H9 (cell line): ENCODE measurements at regions not wholly inside any gene's neighbourhood (a gene's known extent, or its start where the extent isn't known, plus 50 kb on each side); places are given as distances from the start of the nearest gene placed in this dataset.
"Not testable (repeated sequence)": the region's sequence is repeated elsewhere in the genome, so short reads cannot be mapped to it uniquely, and the experiment has no call there.

ENCODE experiments used
- DNase-seq: peaks from one replicate; pipeline ENCODE4 v3.0.0-alpha.2; 2017
- H2AFZ ChIP-seq: one replicate; pipeline ENCODE4 v1.6.1; 2013; ENCODE audit warnings: mild to moderate bottlenecking, low read length, control low read depth, moderate library complexity
- H2AK5ac ChIP-seq: 2 replicates; pipeline ENCODE4 v1.6.1; 2013; ENCODE audit warnings: low read length, control low read depth, mixed read lengths; ENCODE audit not compliant: insufficient read length
- H2BK120ac ChIP-seq: one replicate; pipeline ENCODE4 v1.6.1; 2013; ENCODE audit warnings: low read depth, mild to moderate bottlenecking, low read length, control low read depth, inconsistent platforms; ENCODE audit not compliant: poor library complexity, severe bottlenecking
- H2BK12ac ChIP-seq: 2 replicates; pipeline ENCODE4 v1.6.1; 2013; ENCODE audit warnings: low read length, control low read depth, mixed read lengths, low read depth; ENCODE audit not compliant: insufficient read length
- H2BK15ac ChIP-seq: 2 replicates; pipeline ENCODE4 v1.6.1; 2013; ENCODE audit warnings: low read depth, low read length, control low read depth
- H2BK20ac ChIP-seq: one replicate; pipeline ENCODE4 v1.6.1; 2013; ENCODE audit warnings: low read depth, mild to moderate bottlenecking, low read length, control low read depth, inconsistent platforms; ENCODE audit not compliant: poor library complexity, severe bottlenecking
- H2BK5ac ChIP-seq: 2 replicates; pipeline ENCODE4 v1.6.1; 2013; ENCODE audit warnings: low read length, control low read depth, mixed read lengths; ENCODE audit not compliant: insufficient read length
- H3K14ac ChIP-seq: 2 replicates; pipeline ENCODE4 v1.6.1; 2013; ENCODE audit warnings: low read length, control low read depth; ENCODE audit not compliant: insufficient read depth
- H3K18ac ChIP-seq: 2 replicates; pipeline ENCODE4 v1.6.1; 2013; ENCODE audit warnings: low read depth, mild to moderate bottlenecking, mixed read lengths, low read length, control low read depth; ENCODE audit not compliant: insufficient read length
- H3K23ac ChIP-seq: 2 replicates; pipeline ENCODE4 v1.6.1; 2013; ENCODE audit warnings: low read length, control low read depth, mixed read lengths, low read depth; ENCODE audit not compliant: insufficient read length
- H3K23me2 ChIP-seq: 2 replicates; pipeline ENCODE4 v1.6.1; 2013; ENCODE audit warnings: low read depth, mild to moderate bottlenecking, mixed read lengths, low read length, control low read depth; ENCODE audit not compliant: insufficient read length, poor library complexity, severe bottlenecking
- H3K27ac ChIP-seq: 2 replicates; pipeline ENCODE4 v1.5.1; 2013; ENCODE audit warnings: low read length, control low read depth, mixed read lengths, low read depth; ENCODE audit not compliant: insufficient read length
- H3K27me3 ChIP-seq: 2 replicates; pipeline ENCODE4 v1.6.1; 2013; ENCODE audit warnings: low read length, control low read depth, inconsistent platforms; ENCODE audit not compliant: insufficient read depth
- H3K4ac ChIP-seq: 2 replicates; pipeline ENCODE4 v1.6.1; 2013; ENCODE audit warnings: low read depth, mild to moderate bottlenecking, control low read depth, inconsistent platforms, low read length, moderate library complexity
- H3K4me1 ChIP-seq: 2 replicates; pipeline ENCODE4 v1.6.1; 2013; ENCODE audit warnings: low read length, control low read depth, inconsistent platforms; ENCODE audit not compliant: insufficient read depth
- H3K4me2 ChIP-seq: 2 replicates; pipeline ENCODE4 v1.6.1; 2013; ENCODE audit warnings: low read length, control low read depth, mixed read lengths; ENCODE audit not compliant: insufficient read length, insufficient read depth
- H3K56ac ChIP-seq: 2 replicates; pipeline ENCODE4 v1.6.1; 2013; ENCODE audit warnings: low read depth, mild to moderate bottlenecking, mixed read lengths, low read length, control low read depth; ENCODE audit not compliant: insufficient read length
- H3K79me1 ChIP-seq: 2 replicates; pipeline ENCODE4 v1.6.1; 2013; ENCODE audit warnings: low read depth, mild to moderate bottlenecking, moderate library complexity, low read length, control low read depth, inconsistent platforms; ENCODE audit not compliant: insufficient read depth, poor library complexity, severe bottlenecking
- H3K79me2 ChIP-seq: 2 replicates; pipeline ENCODE4 v1.6.1; 2013; ENCODE audit warnings: low read length, control low read depth, inconsistent platforms; ENCODE audit not compliant: insufficient read depth
- H3K9ac ChIP-seq: 2 replicates; pipeline ENCODE4 v1.6.1; 2013; ENCODE audit warnings: low read length, control low read depth, mixed read lengths; ENCODE audit not compliant: insufficient read length; ENCODE audit errors: extremely low read depth
- H3K9me3 ChIP-seq: one replicate; pipeline ENCODE4 v1.6.1; 2013; ENCODE audit warnings: low read depth, low read length, inconsistent platforms; ENCODE audit not compliant: control insufficient read depth
- H3T11ph ChIP-seq: one replicate; pipeline ENCODE4 v1.6.1; 2013; ENCODE audit warnings: mild to moderate bottlenecking, low read length, control low read depth, inconsistent platforms
- H4K20me1 ChIP-seq: one replicate; pipeline ENCODE4 v1.6.1; 2013; ENCODE audit not compliant: control insufficient read depth, insufficient read length, insufficient read depth
- H4K5ac ChIP-seq: 2 replicates; pipeline ENCODE4 v1.6.1; 2013; ENCODE audit warnings: low read depth, mild to moderate bottlenecking, mixed read lengths, low read length, control low read depth; ENCODE audit not compliant: insufficient read length
- H4K8ac ChIP-seq: replicated peaks from 2 replicates; pipeline ENCODE4 v1.6.1; 2013; ENCODE audit warnings: low read length, control low read depth, mixed read lengths, low read depth; ENCODE audit not compliant: insufficient read length
- H4K91ac ChIP-seq: 2 replicates; pipeline ENCODE4 v1.6.1; 2013; ENCODE audit warnings: low read depth, mild to moderate bottlenecking, moderate library complexity, mixed read lengths, low read length, control low read depth; ENCODE audit not compliant: insufficient read length
- H3K27ac Mint-ChIP-seq, 3 experiments: 2 replicates in 2 of 3; 3 replicates in 1 of 3; pipeline ENCODE4 v1.8.0; 2020 to 2021; ENCODE audit warnings: mixed read lengths in 3 of 3, mild to moderate bottlenecking in 1 of 3, moderate library complexity in 1 of 3
- H3K27me3 Mint-ChIP-seq: 2 replicates; pipeline ENCODE4 v1.8.0; 2021; ENCODE audit warnings: low read depth, mild to moderate bottlenecking, moderate library complexity, mixed read lengths
- H3K36me3 Mint-ChIP-seq, 3 experiments: 2 replicates in 2 of 3; 3 replicates in 1 of 3; pipeline ENCODE4 v1.8.0; 2020 to 2021; ENCODE audit warnings: low read depth in 3 of 3, mixed read lengths in 3 of 3; ENCODE audit not compliant: insufficient read depth in 1 of 3
- H3K4me1 Mint-ChIP-seq, 2 experiments: 2 replicates each; pipeline ENCODE4 v1.8.0; 2020; ENCODE audit warnings: mixed read lengths in 2 of 2
- H3K4me3 Mint-ChIP-seq, 2 experiments: 2 replicates in 1 of 2; 3 replicates in 1 of 2; pipeline ENCODE4 v1.8.0; 2020 to 2021; ENCODE audit warnings: mild to moderate bottlenecking in 2 of 2, mixed read lengths in 2 of 2, moderate library complexity in 1 of 2
- H3K9me3 Mint-ChIP-seq, 2 experiments: 2 replicates in 1 of 2; 3 replicates in 1 of 2; pipeline ENCODE4 v1.8.0; 2020; ENCODE audit warnings: mild to moderate bottlenecking in 2 of 2, mixed read lengths in 2 of 2, moderate library complexity in 1 of 2
- CTCF ChIP-seq: fragments of 200-600 bp; sonication (generic); conservative IDR thresholded peaks from 3 replicates; pipeline ENCODE4 v1.8.0; 2021; ENCODE audit warnings: antibody characterized with exemption, mild to moderate bottlenecking
- WGBS: extraction: QIAGEN DNeasy Blood & Tissue Kit; methylation state at CpG from one replicate; pipeline ENCODE4 v1.1.7; 2013; ENCODE audit warnings: missing lambda C conversion rate, low lambda C conversion rate, mixed read lengths; ENCODE audit not compliant: insufficient read length; ENCODE audit errors: extremely low coverage; 5-methylcytosine and 5-hydroxymethylcytosine counted together

GRCh38 chr9:89687848-89688247, 83.0 kb downstream of the GADD45G start:
- Histone ChIP-seq H3K4ac (no peak overlapping the region), H3K4me1 (peaks cover 5% of the 10 kb centered on the region; the same call in 1 of the 2 replicates), H2BK5ac (no peak overlapping the region), H3K79me1 (no peaks in the 10 kb centered on the region), H3K27ac (no peak overlapping the region), H3K27me3 (no peaks in the 10 kb centered on the region), H3K14ac (no peak overlapping the region), H2BK120ac (no peak overlapping the region), H3K56ac (no peak overlapping the region), H3K4me2 (no peak overlapping the region), H3K23me2 (no peaks in the 10 kb centered on the region), H4K91ac (no peak overlapping the region), H3T11ph (no peak overlapping the region), H3K18ac (no peak overlapping the region), H3K23ac (no peak overlapping the region), H3K9ac (no peak overlapping the region), H3K9me3 (no peaks in the 10 kb centered on the region), H2AFZ (no peak overlapping the region), H4K20me1 (no peaks in the 10 kb centered on the region), H4K5ac (no peak overlapping the region), H2BK15ac (no peak overlapping the region), H2BK20ac (no peak overlapping the region), H2AK5ac (no peak overlapping the region), H2BK12ac (no peak overlapping the region), H4K8ac (no peak overlapping the region), H3K79me2 (no peaks in the 10 kb centered on the region)
- no peak for TF ChIP-seq CTCF
- Mint-ChIP-seq H3K27me3 (peaks cover 11% of the 10 kb centered on the region), H3K9me3 (0 out of 5 replicates have a peak, but pooled peaks cover 0 to 3% of the 10 kb centered on the region in 2 experiments), H3K4me3 (no peak overlapping the region), H3K36me3 (no peaks in the 10 kb centered on the region), H3K4me1 (peaks cover 37 to 38% of the 10 kb centered on the region in 2 experiments), H3K27ac (peak overlapping the region in 1 of 3 experiments; percentile 28; a peak in 2 of 7 replicates)
- DNase-seq = no peak
- no CpG with 5 or more reads among the region's 6 CpGs for WGBS

- H3K9me3 ChIP-seq, H4K5ac ChIP-seq, H3K23ac ChIP-seq, H3K18ac ChIP-seq, H2AK5ac ChIP-seq, H4K20me1 ChIP-seq, H4K91ac ChIP-seq, H2AFZ ChIP-seq, H3K14ac ChIP-seq, H3T11ph ChIP-seq, DNase-seq, H2BK20ac ChIP-seq, H2BK120ac ChIP-seq, H3K4ac ChIP-seq, H3K79me1 ChIP-seq, H3K4me3 Mint-ChIP-seq, H4K8ac ChIP-seq, H2BK12ac ChIP-seq, H2BK5ac ChIP-seq, H2BK15ac ChIP-seq, H3K9me3 Mint-ChIP-seq, H3K4me2 ChIP-seq, H3K4me1 ChIP-seq, H3K27ac ChIP-seq, H3K23me2 ChIP-seq, H3K36me3 Mint-ChIP-seq, H3K27me3 ChIP-seq, H3K9ac ChIP-seq, H3K79me2 ChIP-seq, H3K27ac Mint-ChIP-seq, H3K56ac ChIP-seq: not testable (repeated sequence)
- peaks cover 11% of the 10 kb centered on the region for H3K27me3 Mint-ChIP-seq
- WGBS = no CpG with 5 or more reads among the region's 5 CpGs
- peaks cover 42 to 45% of the 10 kb centered on the region in 2 experiments for H3K4me1 Mint-ChIP-seq
Measured at GRCh38 chr9:89689321-89689720, 84.5 kb downstream of the GADD45G start.
